ENCODE measurements at regions not wholly inside any gene's neighbourhood (a gene's known extent, or its start where the extent isn't known, plus 50 kb on each side); places are given as distances from the start of the nearest gene placed in this dataset.

DNA sequence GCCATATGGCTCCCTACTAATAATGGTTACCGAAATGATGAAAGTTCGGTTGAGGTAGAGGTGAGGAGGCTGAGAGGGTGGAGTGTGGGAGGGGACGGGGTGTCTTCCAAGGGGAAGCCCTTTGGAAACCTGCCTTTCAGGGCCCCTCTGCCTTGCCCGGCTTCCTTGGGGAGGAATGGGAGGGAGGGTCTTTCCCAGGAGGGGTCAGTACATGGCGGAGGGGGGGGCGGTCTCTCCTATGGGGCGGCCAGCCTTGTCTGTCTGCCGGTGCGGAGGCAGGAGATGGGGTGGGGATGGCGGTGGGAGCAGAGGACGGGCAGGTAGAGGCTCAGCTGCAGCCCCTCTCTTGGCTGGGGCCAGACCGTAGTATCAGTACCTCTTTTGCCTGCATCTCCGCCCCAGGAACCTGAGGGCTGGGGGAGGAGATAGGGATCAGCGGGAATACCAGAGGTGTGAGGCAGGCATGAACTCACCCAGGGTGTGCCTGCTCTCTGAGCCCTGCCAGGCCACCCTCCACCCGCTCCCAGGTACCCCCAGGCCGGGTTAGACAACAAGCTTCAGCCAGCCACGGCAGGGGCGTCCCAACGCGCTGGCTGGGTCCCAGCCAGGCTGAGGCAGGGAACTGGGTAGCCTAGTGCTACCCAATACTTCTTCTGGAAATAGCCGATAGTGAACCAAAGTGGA lies 79.4 kb upstream of the POU3F1 start:
- Histone ChIP-seq H4K91ac (ENCODE audit: insufficient read length, low read depth, low read length) (no peak overlapping the region), H2BK12ac (ENCODE audit: insufficient read length, low read depth, low read length) (no peak overlapping the region), H3K79me2 (ENCODE audit: insufficient read depth, low read length) (no peaks in the 10 kb centered on the region), H3K27me3 (ENCODE audit: insufficient read depth, low read length) (no peaks in the 10 kb centered on the region), H4K5ac (ENCODE audit: insufficient read length, low read depth, low read length) (no peak overlapping the region), H3K56ac (ENCODE audit: insufficient read length, low read depth, low read length) (no peak overlapping the region), H3K9ac (ENCODE audit: extremely low read depth, insufficient read length, low read length) (no peak overlapping the region), H3K79me1 (ENCODE audit: insufficient read depth, low read depth, low read length, poor library complexity, severe bottlenecking) (no peaks in the 10 kb centered on the region), H3K27ac (ENCODE audit: insufficient read length, low read depth, low read length) (no peak overlapping the region), H2BK5ac (ENCODE audit: insufficient read length, low read length) (no peak overlapping the region), H2BK20ac (ENCODE audit: low read depth, low read length, poor library complexity, severe bottlenecking) (no peak overlapping the region), H3K9me3 (ENCODE audit: control insufficient read depth, low read depth, low read length) (no peaks in the 10 kb centered on the region), H3K4me2 (ENCODE audit: insufficient read depth, insufficient read length, low read length) (no peak overlapping the region), H3K4ac (ENCODE audit: low read depth, low read length) (no peak overlapping the region), H4K8ac (replicated peaks; ENCODE audit: insufficient read length, low read depth, low read length) (no peak overlapping the region), H3K23ac (ENCODE audit: insufficient read length, low read depth, low read length) (no peak overlapping the region), H2BK15ac (ENCODE audit: low read depth, low read length) (no peak overlapping the region), H3T11ph (ENCODE audit: low read length) (no peak overlapping the region), H3K14ac (ENCODE audit: insufficient read depth, low read length) (no peak overlapping the region; the same call in 1 of the 2 replicates), H2AFZ (ENCODE audit: low read length) (no peak overlapping the region), H4K20me1 (ENCODE audit: control insufficient read depth, insufficient read depth, insufficient read length) (no peaks in the 10 kb centered on the region), H2AK5ac (ENCODE audit: insufficient read length, low read length) (no peak overlapping the region), H3K18ac (ENCODE audit: insufficient read length, low read depth, low read length) (no peak overlapping the region), H2BK120ac (ENCODE audit: low read depth, low read length, poor library complexity, severe bottlenecking) (no peak overlapping the region), H3K23me2 (ENCODE audit: insufficient read length, low read depth, low read length, poor library complexity, severe bottlenecking) (no peaks in the 10 kb centered on the region), H3K4me1 (ENCODE audit: insufficient read depth, low read length) (0 out of 2 replicates have a peak, but pooled peaks cover 2% of the 10 kb centered on the region)
- Mint-ChIP-seq H3K27me3 (ENCODE audit: low read depth) (peaks cover 4% of the 10 kb centered on the region), H3K27ac (peak overlapping the region in 2 of 3 experiments; percentile 4 to 68; a peak in 2 of 7 replicates), H3K9me3 (no peaks in the 10 kb centered on the region), H3K36me3 (ENCODE audit: insufficient read depth in 1 of 3, low read depth in 3 of 3) (no peaks in the 10 kb centered on the region), H3K4me3 (no peak overlapping the region), H3K4me1 (peaks cover 22 to 51% of the 10 kb centered on the region in 2 experiments)
- TF ChIP-seq, protein P1, sequence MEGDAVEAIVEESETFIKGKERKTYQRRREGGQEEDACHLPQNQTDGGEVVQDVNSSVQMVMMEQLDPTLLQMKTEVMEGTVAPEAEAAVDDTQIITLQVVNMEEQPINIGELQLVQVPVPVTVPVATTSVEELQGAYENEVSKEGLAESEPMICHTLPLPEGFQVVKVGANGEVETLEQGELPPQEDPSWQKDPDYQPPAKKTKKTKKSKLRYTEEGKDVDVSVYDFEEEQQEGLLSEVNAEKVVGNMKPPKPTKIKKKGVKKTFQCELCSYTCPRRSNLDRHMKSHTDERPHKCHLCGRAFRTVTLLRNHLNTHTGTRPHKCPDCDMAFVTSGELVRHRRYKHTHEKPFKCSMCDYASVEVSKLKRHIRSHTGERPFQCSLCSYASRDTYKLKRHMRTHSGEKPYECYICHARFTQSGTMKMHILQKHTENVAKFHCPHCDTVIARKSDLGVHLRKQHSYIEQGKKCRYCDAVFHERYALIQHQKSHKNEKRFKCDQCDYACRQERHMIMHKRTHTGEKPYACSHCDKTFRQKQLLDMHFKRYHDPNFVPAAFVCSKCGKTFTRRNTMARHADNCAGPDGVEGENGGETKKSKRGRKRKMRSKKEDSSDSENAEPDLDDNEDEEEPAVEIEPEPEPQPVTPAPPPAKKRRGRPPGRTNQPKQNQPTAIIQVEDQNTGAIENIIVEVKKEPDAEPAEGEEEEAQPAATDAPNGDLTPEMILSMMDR (conservative IDR thresholded peaks at IDR 0.05), result no peak
- DNase-seq, result no peak
- no CpG with 5 or more reads among the region's 21 CpGs for WGBS (ENCODE audit: extremely low coverage, insufficient read length, low lambda C conversion rate)

Measured in H9 (cell line).